ENCODE measurements at regions not wholly inside any gene's neighbourhood (a gene's known extent, or its start where the extent isn't known, plus 50 kb on each side); places are given as distances from the start of the nearest gene placed in this dataset.
A peak's percentile ranks its signal among the peaks of the same experiment; 100 is the strongest.

GRCh38 chr7:36019980-36020379, 133.1 kb upstream of the EEPD1 start:
- Histone ChIP-seq H3K27me3 (no peaks in the 10 kb centered on the region), H3K9me3 (no peaks in the 10 kb centered on the region), H3K4me1 (peaks cover 4 to 17% (median 6%) of the 10 kb centered on the region in 4 donors), H3K4me3 (no peak overlapping the region), H3K36me3 (no peaks in the 10 kb centered on the region), H3K27ac (no peak overlapping the region)
- DNase-seq: no peak
- TF ChIP-seq CTCF (IDR thresholded peaks at IDR 0.05) (no peak), POLR2AphosphoS5 (IDR thresholded peaks at IDR 0.05) (no peak), POLR2A (IDR thresholded peaks at IDR 0.05) (no peak), EP300 (IDR thresholded peaks at IDR 0.05) (no peak)
- ATAC-seq (ENCODE audit: low FRiP score in 2 of 2): no peak
- WGBS, 2 donors: 78% methylated on average over 4 to 7 of the region's 7 CpGs

GRCh38 chr7:36021367-36021766, 131.7 kb upstream of the EEPD1 start:
- ATAC-seq (ENCODE audit: low FRiP score in 2 of 2) (peak in 1 of 2 donors; percentile 40), DNase-seq (no peak)
- TF ChIP-seq POLR2AphosphoS5 (IDR thresholded peaks at IDR 0.05) (no peak), CTCF (IDR thresholded peaks at IDR 0.05) (peak in 3 of 6 experiments; percentile 7 to 25 (median 22)), EP300 (IDR thresholded peaks at IDR 0.05) (no peak), POLR2A (IDR thresholded peaks at IDR 0.05) (no peak)
- no peak overlapping the region for H3K27ac ChIP-seq
- H3K9me3 ChIP-seq: no peaks in the 10 kb centered on the region
- H3K4me3 ChIP-seq: no peak overlapping the region
- 78 to 80% methylated on average over 5 of the region's 5 CpGs for WGBS, 2 donors
- peaks cover 4 to 17% (median 6%) of the 10 kb centered on the region in 4 donors for H3K4me1 ChIP-seq
- no peaks in the 10 kb centered on the region for H3K36me3 ChIP-seq
- H3K27me3 ChIP-seq: no peaks in the 10 kb centered on the region

GRCh38 chr7:36021917-36022550, 131.0 kb upstream of the EEPD1 start:
- DNase-seq: no peak
- Histone ChIP-seq H3K4me3 (no peak overlapping the region), H3K4me1 (peaks cover 4 to 17% (median 6%) of the 10 kb centered on the region in 4 donors), H3K27ac (no peak overlapping the region), H3K9me3 (no peaks in the 10 kb centered on the region), H3K36me3 (no peaks in the 10 kb centered on the region), H3K27me3 (no peaks in the 10 kb centered on the region)
- TF ChIP-seq POLR2A (IDR thresholded peaks at IDR 0.05) (no peak), CTCF (IDR thresholded peaks at IDR 0.05) (no peak), POLR2AphosphoS5 (IDR thresholded peaks at IDR 0.05) (no peak), EP300 (IDR thresholded peaks at IDR 0.05) (no peak)
- WGBS, 2 donors: 74 to 84% methylated on average over 8 to 11 of the region's 11 CpGs
- peak in 1 of 2 donors; percentile 62 for ATAC-seq (ENCODE audit: low FRiP score in 2 of 2)

GRCh38 chr7:36023033-36023560, 130.0 kb upstream of the EEPD1 start:
- no peaks in the 10 kb centered on the region for H3K36me3 ChIP-seq
- DNase-seq: no peak
- no peak overlapping the region for H3K27ac ChIP-seq
- TF ChIP-seq CTCF (IDR thresholded peaks at IDR 0.05): no peak
- TF ChIP-seq POLR2AphosphoS5 (IDR thresholded peaks at IDR 0.05): no peak
- TF ChIP-seq EP300 (IDR thresholded peaks at IDR 0.05): no peak
- no peak for TF ChIP-seq POLR2A (IDR thresholded peaks at IDR 0.05)
- no peaks in the 10 kb centered on the region for H3K9me3 ChIP-seq
- ATAC-seq (ENCODE audit: low FRiP score in 2 of 2): no peak
- 79 to 86% methylated on average over 2 of the region's 2 CpGs for WGBS, 2 donors
- H3K4me1 ChIP-seq: peaks cover 4 to 17% (median 6%) of the 10 kb centered on the region in 4 donors
- H3K4me3 ChIP-seq: no peak overlapping the region
- no peaks in the 10 kb centered on the region for H3K27me3 ChIP-seq

GRCh38 chr7:36025190-36025589, 127.9 kb upstream of the EEPD1 start:
- 70 to 81% methylated on average over 4 of the region's 4 CpGs for WGBS, 2 donors
- TF ChIP-seq POLR2AphosphoS5 (IDR thresholded peaks at IDR 0.05) (no peak), EP300 (IDR thresholded peaks at IDR 0.05) (no peak), POLR2A (IDR thresholded peaks at IDR 0.05) (no peak), CTCF (IDR thresholded peaks at IDR 0.05) (no peak)
- H3K4me1 ChIP-seq: peaks cover 4 to 17% (median 6%) of the 10 kb centered on the region in 4 donors

More at GRCh38 chr7:36025190-36025589, 127.9 kb upstream of the EEPD1 start:
- no peak overlapping the region for H3K4me3 ChIP-seq
- H3K9me3 ChIP-seq: no peaks in the 10 kb centered on the region
- DNase-seq: no peak
- no peaks in the 10 kb centered on the region for H3K27me3 ChIP-seq
- H3K36me3 ChIP-seq: no peaks in the 10 kb centered on the region
- no peak overlapping the region for H3K27ac ChIP-seq
- no peak for ATAC-seq (ENCODE audit: low FRiP score in 2 of 2)

Data from upper lobe of left lung (tissue), 6 donors.